DOHH2 (cell line): ENCODE measurements at regions not wholly inside any gene's neighbourhood (a gene's known extent, or its start where the extent isn't known, plus 50 kb on each side); places are given as distances from the start of the nearest gene placed in this dataset.

ENCODE experiments used
- CTCF ChIP-seq: fragments of 200-600 bp; sonication (generic); IDR thresholded peaks from one replicate; pipeline ENCODE4 v1.5.1; 2014; ENCODE audit warnings: antibody characterized with exemption, mild to moderate bottlenecking, low read depth, low read length; ENCODE audit not compliant: poor library complexity, severe bottlenecking
- EZH2phosphoT487 ChIP-seq: fragments of 200-600 bp; sonication (generic); IDR thresholded peaks from 2 replicates; pipeline ENCODE4 v1.6.1; 2017; ENCODE audit warnings: borderline replicate concordance, mild to moderate bottlenecking, antibody characterized with exemption, low read length, moderate library complexity, mixed read lengths

DNA sequence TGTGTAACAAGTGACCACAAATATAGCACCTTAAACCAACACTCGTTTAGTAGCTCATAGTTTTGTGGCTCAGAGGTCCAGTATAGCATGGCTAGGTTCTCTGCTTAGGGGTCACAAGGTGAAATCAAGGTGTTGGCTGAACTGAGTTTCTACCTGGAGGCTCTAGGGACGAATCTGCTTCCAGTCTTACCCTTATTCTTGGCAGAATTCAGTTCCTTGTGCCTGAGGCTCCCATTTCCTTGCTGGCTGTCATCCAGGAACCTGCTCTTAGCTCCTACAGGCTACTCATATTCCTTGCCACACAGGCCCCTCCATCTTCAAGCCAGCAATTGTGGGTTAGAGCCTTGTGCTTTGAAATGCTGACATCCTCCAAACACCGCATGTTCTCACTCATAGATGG lies 212.3 kb upstream of the CDH13 start:
- TF ChIP-seq CTCF (no peak), EZH2phosphoT487 (no peak)
